NCI-H2196 (cell line): ENCODE measurements at regions not wholly inside any gene's neighbourhood (a gene's known extent, or its start where the extent isn't known, plus 50 kb on each side); places are given as distances from the start of the nearest gene placed in this dataset.
"Not testable (repeated sequence)": the region's sequence is repeated elsewhere in the genome, so short reads cannot be mapped to it uniquely, and the experiment has no call there.

Source experiments
- DNase-seq: peaks from one replicate; lab custom pipeline; 2025; ENCODE audit not compliant: unreplicated experiment; lab: John Stamatoyannopoulos, UW

DNA sequence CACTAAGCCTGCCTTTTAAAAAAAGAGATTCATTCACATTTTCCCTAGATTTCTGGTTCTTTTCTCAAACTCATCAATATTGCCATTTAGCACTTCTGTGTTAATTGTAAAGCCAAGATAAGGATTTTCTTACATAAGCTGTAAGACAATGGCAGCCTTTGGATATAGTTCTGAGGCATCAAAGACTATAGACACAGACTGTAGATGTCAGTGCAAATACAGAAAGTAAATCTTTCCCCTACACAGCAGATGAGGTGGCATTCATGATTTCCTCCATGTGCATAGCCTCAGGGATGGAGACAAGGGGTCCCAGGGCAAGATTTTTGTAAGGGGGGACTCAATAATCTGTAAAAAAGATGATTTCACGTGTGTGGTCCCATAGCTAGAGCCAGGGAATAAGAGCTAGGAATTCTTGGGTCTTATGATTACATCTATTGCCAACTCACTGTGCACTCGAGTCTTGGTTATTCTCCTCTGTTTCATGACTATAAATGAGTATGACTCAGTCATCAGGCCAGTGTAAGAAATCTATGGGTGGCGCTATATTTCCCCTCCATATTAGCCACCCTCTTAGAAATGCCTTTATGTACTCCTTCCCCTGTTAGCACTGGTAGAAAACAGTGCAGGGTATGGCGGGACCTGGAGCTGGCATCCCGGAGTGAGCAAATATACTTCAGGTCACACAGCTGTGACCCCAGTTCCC lies 207.5 kb downstream of the EXOC5 start:
- no peak for DNase-seq

DNA sequence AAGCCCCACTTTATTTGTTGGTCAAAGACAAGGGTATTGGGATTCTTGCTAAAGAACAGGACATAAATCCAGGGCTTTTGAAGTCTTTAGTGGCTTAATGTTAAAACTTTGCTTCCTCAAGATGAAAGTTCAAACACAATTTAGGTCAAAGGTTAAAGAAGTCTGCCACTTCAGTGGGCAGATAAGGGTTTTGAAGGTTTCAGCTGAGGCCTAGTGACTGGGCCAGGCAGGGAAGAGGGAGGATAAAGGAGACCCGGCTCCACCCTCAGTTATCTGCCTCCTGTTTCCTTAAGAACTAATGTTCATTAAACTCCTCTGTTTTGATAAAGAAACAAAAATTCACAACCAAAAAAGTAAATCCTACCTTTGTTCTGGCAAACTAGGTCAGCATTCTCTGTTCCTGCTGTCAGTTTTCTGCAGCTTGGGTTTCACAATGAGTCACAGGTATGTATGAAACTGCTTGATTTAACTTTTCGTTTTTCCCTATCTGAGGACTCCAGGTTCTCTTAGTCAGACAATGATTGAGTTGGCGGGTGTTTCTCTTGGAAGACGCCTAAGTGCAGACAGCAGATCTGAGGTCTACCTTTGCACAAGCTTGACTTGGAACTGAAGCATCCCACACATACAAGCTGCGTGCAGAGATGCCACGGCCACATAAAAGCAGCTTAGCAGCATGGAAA lies 208.3 kb downstream of the EXOC5 start:
- DNase-seq = no peak

GRCh38 chr14:57058319-57058718 lies 210.4 kb downstream of the EXOC5 start:
- DNase-seq = peak; percentile 18

GRCh38 chr14:57057803-57058202 lies 210.9 kb downstream of the EXOC5 start:
- peak; percentile 83 for DNase-seq

GRCh38 chr14:57056522-57056921 lies 212.2 kb downstream of the EXOC5 start:
- DNase-seq = not testable (repeated sequence)

GRCh38 chr14:57052705-57053302 lies 215.9 kb downstream of the EXOC5 start:
- no peak for DNase-seq

- no peak for DNase-seq
Measured at GRCh38 chr14:57051633-57052032, 217.1 kb downstream of the EXOC5 start.

DNA sequence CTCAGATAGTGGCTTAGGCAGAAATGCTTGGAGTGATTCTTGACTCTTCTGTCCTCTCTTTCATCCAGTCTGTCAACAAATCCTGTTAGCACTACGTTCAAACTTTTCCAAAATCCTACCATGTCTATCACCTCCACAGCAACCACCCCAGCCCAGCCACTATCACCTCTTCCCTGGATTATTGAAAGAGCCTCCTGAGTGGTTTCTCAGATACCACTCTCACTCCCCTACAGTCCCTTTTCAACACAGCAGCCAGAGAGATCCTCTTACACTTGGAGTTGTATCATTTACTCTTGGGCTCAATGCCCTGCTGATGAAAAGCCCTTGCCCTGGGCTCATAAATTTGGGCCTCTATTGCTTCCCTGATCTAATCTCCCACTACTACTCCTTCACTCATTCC lies 218.9 kb downstream of the EXOC5 start:
- no peak for DNase-seq

DNA sequence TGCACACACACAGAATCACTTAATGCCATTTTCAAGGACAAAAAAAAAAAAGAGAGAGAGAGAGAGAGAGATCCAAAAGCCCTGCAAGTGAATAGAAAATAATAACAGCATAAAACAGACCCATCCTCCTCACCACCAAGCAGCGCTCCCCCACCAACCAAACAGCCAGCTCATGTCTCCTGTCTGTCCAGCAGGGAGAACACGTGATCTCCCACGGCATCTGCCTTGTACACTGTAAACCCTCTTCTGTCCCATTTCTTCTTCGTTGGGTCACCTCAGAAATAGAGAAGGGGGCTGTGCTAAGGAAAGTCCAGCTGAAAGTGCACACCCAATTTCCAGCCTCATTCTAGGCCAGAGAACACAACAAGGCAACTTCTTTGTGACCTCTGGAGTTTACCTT lies 222.5 kb downstream of the EXOC5 start:
- no peak for DNase-seq

GRCh38 chr14:57044101-57044973 lies 224.4 kb downstream of the EXOC5 start:
- DNase-seq = not testable (repeated sequence)

GRCh38 chr14:57038689-57039088 lies 228.4 kb upstream of the OTX2 start:
- DNase-seq = no peak

GRCh38 chr14:57031474-57031873 lies 221.2 kb upstream of the OTX2 start:
- DNase-seq = no peak

DNA sequence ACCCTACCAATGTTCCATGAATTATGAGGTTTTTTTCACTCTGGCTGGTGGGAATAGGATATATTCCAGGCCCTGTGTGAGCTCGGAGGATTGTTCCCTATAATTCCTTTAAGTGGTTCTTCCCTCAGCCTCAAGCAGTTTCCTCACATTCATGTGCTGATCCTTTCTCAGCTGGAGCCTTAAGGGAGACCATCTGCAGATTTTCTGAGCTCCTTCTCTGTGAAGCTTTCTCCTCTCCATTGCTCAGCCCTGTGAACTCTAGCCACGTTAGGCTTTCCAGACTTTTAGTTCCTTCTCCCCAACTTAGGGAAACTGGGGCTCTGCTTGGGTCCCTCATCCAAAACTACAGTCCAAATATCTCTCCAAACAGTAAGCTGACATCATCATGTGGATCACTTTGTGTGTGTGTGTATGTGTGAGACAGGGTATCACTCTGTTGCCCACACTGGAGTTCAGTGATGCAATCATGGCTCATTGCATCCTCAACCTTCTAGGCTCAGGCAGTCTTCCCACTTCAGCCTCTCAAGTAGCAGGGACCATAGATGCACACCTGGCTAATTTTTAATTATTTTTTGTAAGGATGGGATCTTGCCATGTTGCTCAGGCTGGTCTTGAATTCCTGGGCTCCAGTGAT lies 219.5 kb upstream of the OTX2 start:
- no peak for DNase-seq

DNA sequence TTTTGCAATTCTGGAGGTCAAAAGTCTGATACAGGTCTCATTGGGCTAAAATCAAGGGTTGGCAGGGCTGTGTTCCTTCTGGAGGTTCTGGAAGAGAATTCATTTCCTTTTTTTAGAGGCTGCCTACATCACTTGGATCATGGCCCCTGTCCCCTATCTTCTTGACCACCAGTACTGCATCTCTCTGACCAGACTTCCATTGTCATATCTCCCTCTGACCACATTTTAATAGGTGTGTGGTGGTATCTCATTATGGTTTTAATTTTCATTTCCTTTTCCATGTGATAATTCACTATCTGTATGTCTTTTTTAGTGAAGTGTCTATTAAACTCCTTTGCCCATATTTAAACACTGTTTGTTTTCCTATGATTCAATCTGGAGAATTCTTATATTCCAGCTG lies 215.2 kb upstream of the OTX2 start:
- DNase-seq = no peak

DNA sequence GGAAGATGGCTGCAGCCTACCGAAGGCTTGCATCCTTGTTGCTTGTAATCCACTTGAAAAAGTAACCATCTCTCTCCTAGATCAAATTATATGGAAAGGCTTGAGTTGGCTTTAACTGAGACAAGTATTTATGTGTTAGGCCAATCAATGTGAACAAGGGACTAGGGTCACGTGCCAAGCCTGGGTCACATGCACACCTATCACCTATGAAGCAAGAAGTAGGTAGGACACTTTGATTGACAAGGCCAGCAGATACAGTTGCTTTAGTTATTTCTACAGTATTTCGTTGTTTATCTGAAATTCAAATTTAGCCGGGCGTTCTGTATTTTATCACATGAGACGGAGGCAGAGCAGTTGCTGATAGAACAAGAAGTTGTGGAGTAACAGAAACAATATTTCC lies 212.3 kb upstream of the OTX2 start:
- no peak for DNase-seq

DNA sequence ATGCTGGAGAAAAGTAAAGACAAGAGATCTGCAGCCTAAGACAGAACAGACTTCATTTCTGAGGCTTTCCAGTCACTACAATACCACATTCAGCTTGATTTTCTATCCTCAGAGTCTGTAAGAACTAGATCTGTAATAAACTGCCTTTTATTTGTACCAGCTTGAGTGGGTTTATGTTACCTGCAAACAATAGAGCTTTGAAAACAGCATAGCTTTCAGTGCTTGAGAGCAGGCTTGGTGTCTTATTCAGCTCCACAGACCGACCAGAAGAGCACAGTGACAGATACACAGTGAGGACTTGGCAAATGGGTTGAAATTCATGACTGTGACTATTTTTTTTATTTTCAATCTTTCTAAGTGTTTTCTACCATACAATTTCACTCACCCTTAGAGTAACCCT lies 207.8 kb upstream of the OTX2 start:
- DNase-seq = peak; percentile 25

DNA sequence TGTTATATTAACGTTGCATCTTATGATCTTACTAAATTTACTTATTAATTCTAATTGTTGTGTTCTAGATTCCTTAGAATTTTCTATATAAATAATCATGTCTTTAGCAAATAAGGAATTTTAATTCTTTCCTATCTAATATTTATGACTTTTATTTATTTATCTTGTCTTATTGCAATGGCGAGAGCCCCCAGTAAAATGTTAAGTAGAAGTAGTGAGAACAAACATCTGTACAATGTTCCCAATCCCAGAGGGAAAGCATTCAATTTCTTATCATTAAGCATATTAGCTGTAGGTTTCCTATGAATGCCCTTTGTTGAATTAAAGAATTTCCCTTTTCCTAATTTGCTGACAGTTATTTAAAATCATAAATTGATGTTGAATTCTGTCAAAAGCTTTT lies 203.7 kb upstream of the OTX2 start:
- DNase-seq = no peak

- DNase-seq = peak; percentile 14
Measured at GRCh38 chr14:57009585-57010515, 199.6 kb upstream of the OTX2 start.

- DNase-seq = no peak
Measured at GRCh38 chr14:57008534-57008933, 198.3 kb upstream of the OTX2 start.

- no peak for DNase-seq
Measured at GRCh38 chr14:56998728-56999127, 188.4 kb upstream of the OTX2 start.
